ENCODE measurements at regions not wholly inside any gene's neighbourhood (a gene's known extent, or its start where the extent isn't known, plus 50 kb on each side); places are given as distances from the start of the nearest gene placed in this dataset.
A peak's percentile ranks its signal among the peaks of the same experiment; 100 is the strongest.

GRCh38 chr9:117787746-117788145 lies 83.5 kb downstream of the TLR4 start:
- H3K9me3 ChIP-seq (ENCODE audit: insufficient read depth, low read depth, low read length), result no peaks in the 10 kb centered on the region
- Mint-ChIP-seq H3K9me3 (ENCODE audit: unreplicated experiment) (peaks cover 5% of the 10 kb centered on the region), H3K4me3 (ENCODE audit: unreplicated experiment) (no peak overlapping the region), H3K27ac (ENCODE audit: unreplicated experiment) (no peak overlapping the region), H3K4me1 (ENCODE audit: low read depth, unreplicated experiment) (peaks cover 6% of the 10 kb centered on the region), H3K27me3 (ENCODE audit: low read depth, unreplicated experiment) (no peaks in the 10 kb centered on the region), H3K36me3 (ENCODE audit: low read depth, unreplicated experiment) (no peaks in the 10 kb centered on the region)
- no peak for DNase-seq (ENCODE audit: low read depth)
- no peak overlapping the region for H3K27ac ChIP-seq (ENCODE audit: low read depth, low read length)
- no peak overlapping the region for H3K9ac ChIP-seq (ENCODE audit: low read length)
- H3K79me2 ChIP-seq (ENCODE audit: insufficient read depth, low read length), result no peaks in the 10 kb centered on the region
- no peak overlapping the region for H3K4me2 ChIP-seq (ENCODE audit: low read length)
- TF ChIP-seq CTCF (IDR thresholded peaks at IDR 0.05; ENCODE audit: insufficient read depth, low read depth, low read length) (no peak), EZH2 (IDR thresholded peaks at IDR 0.05; ENCODE audit: insufficient read depth, low read length) (no peak)
- no peak overlapping the region for H2AFZ ChIP-seq (ENCODE audit: low read depth, low read length)
- no peak overlapping the region for H3K4me3 ChIP-seq (ENCODE audit: insufficient read depth, low read depth, low read length)
- H4K20me1 ChIP-seq (ENCODE audit: insufficient read depth, low read length), result no peaks in the 10 kb centered on the region
- no peak for FAIRE-seq
- no peaks in the 10 kb centered on the region for H3K27me3 ChIP-seq (ENCODE audit: insufficient read depth, low read length)
- no peaks in the 10 kb centered on the region for H3K36me3 ChIP-seq (ENCODE audit: insufficient read depth, low read length)
- H3K4me1 ChIP-seq (ENCODE audit: insufficient read depth, low read length), result no peaks in the 10 kb centered on the region

- no peak for FAIRE-seq
- Histone ChIP-seq H2AFZ (ENCODE audit: low read depth, low read length) (no peak overlapping the region), H3K36me3 (ENCODE audit: insufficient read depth, low read length) (no peaks in the 10 kb centered on the region), H3K9me3 (ENCODE audit: insufficient read depth, low read depth, low read length) (no peaks in the 10 kb centered on the region), H3K9ac (ENCODE audit: low read length) (no peak overlapping the region), H3K4me2 (ENCODE audit: low read length) (no peak overlapping the region), H3K4me3 (ENCODE audit: insufficient read depth, low read depth, low read length) (no peak overlapping the region), H3K27ac (ENCODE audit: low read depth, low read length) (no peak overlapping the region), H3K27me3 (ENCODE audit: insufficient read depth, low read length) (no peaks in the 10 kb centered on the region), H4K20me1 (ENCODE audit: insufficient read depth, low read length) (no peaks in the 10 kb centered on the region), H3K79me2 (ENCODE audit: insufficient read depth, low read length) (no peaks in the 10 kb centered on the region), H3K4me1 (ENCODE audit: insufficient read depth, low read length) (no peaks in the 10 kb centered on the region)
- no peaks in the 10 kb centered on the region for H3K36me3 Mint-ChIP-seq (ENCODE audit: low read depth, unreplicated experiment)
- no peaks in the 10 kb centered on the region for H3K4me1 Mint-ChIP-seq (ENCODE audit: low read depth, unreplicated experiment)
- H3K27me3 Mint-ChIP-seq (ENCODE audit: low read depth, unreplicated experiment), result no peaks in the 10 kb centered on the region
- DNase-seq (ENCODE audit: low read depth), result no peak
- TF ChIP-seq EZH2 (IDR thresholded peaks at IDR 0.05; ENCODE audit: insufficient read depth, low read length), result no peak
- no peak for TF ChIP-seq CTCF (IDR thresholded peaks at IDR 0.05; ENCODE audit: insufficient read depth, low read depth, low read length)
- H3K27ac Mint-ChIP-seq (ENCODE audit: unreplicated experiment), result no peak overlapping the region
- H3K4me3 Mint-ChIP-seq (ENCODE audit: unreplicated experiment), result no peak overlapping the region
- peaks cover 5% of the 10 kb centered on the region for H3K9me3 Mint-ChIP-seq (ENCODE audit: unreplicated experiment)
Observed at GRCh38 chr9:117795271-117795670, 91.1 kb downstream of the TLR4 start.

GRCh38 chr9:117796681-117797080 lies 92.5 kb downstream of the TLR4 start:
- Histone ChIP-seq H4K20me1 (ENCODE audit: insufficient read depth, low read length) (no peaks in the 10 kb centered on the region), H3K27me3 (ENCODE audit: insufficient read depth, low read length) (no peaks in the 10 kb centered on the region), H3K9ac (ENCODE audit: low read length) (no peak overlapping the region), H3K4me3 (ENCODE audit: insufficient read depth, low read depth, low read length) (no peak overlapping the region), H3K36me3 (ENCODE audit: insufficient read depth, low read length) (no peaks in the 10 kb centered on the region), H2AFZ (ENCODE audit: low read depth, low read length) (no peak overlapping the region), H3K4me1 (ENCODE audit: insufficient read depth, low read length) (no peaks in the 10 kb centered on the region), H3K4me2 (ENCODE audit: low read length) (no peak overlapping the region), H3K9me3 (ENCODE audit: insufficient read depth, low read depth, low read length) (no peaks in the 10 kb centered on the region), H3K27ac (ENCODE audit: low read depth, low read length) (no peak overlapping the region), H3K79me2 (ENCODE audit: insufficient read depth, low read length) (no peaks in the 10 kb centered on the region)
- peaks cover 2% of the 10 kb centered on the region for H3K9me3 Mint-ChIP-seq (ENCODE audit: unreplicated experiment)
- TF ChIP-seq EZH2 (IDR thresholded peaks at IDR 0.05; ENCODE audit: insufficient read depth, low read length) (no peak), CTCF (IDR thresholded peaks at IDR 0.05; ENCODE audit: insufficient read depth, low read depth, low read length) (no peak)
- no peaks in the 10 kb centered on the region for H3K4me1 Mint-ChIP-seq (ENCODE audit: low read depth, unreplicated experiment)
- peaks cover 2% of the 10 kb centered on the region for H3K27me3 Mint-ChIP-seq (ENCODE audit: low read depth, unreplicated experiment)
- no peak for FAIRE-seq
- no peaks in the 10 kb centered on the region for H3K36me3 Mint-ChIP-seq (ENCODE audit: low read depth, unreplicated experiment)
- H3K4me3 Mint-ChIP-seq (ENCODE audit: unreplicated experiment), result no peak overlapping the region
- peak; percentile 36 for DNase-seq (ENCODE audit: low read depth)
- H3K27ac Mint-ChIP-seq (ENCODE audit: unreplicated experiment), result no peak overlapping the region

Data from astrocyte (in vitro differentiated cells and primary cell).